A549 (cell line): ENCODE measurements at regions not wholly inside any gene's neighbourhood (a gene's known extent, or its start where the extent isn't known, plus 50 kb on each side); places are given as distances from the start of the nearest gene placed in this dataset.

Source experiments
- KDM5A ChIP-seq: fragments of 200-600 bp; sonication (generic); IDR thresholded peaks from 2 replicates; pipeline ENCODE4 v1.6.1; 2016; ENCODE audit warnings: antibody characterized with exemption, mild to moderate bottlenecking
- POLR2A ChIP-seq: IDR thresholded peaks from 2 replicates; pipeline ENCODE4 v1.6.1; 2012; ENCODE audit warnings: mild to moderate bottlenecking, low read length
- POLR2AphosphoS2 ChIP-seq: conservative IDR thresholded peaks from 2 replicates; pipeline ENCODE4 v1.6.1; 2012; ENCODE audit warnings: low read length, improper control_type of control experiment, inconsistent platforms
- TF ChIP-seq, protein P1 (sequence below): fragments of >200 bp; sonication (Bioruptor Twin); formaldehyde crosslinking; IDR thresholded peaks from 3 replicates; pipeline ENCODE4 v1.5.1; 2016

DNA sequence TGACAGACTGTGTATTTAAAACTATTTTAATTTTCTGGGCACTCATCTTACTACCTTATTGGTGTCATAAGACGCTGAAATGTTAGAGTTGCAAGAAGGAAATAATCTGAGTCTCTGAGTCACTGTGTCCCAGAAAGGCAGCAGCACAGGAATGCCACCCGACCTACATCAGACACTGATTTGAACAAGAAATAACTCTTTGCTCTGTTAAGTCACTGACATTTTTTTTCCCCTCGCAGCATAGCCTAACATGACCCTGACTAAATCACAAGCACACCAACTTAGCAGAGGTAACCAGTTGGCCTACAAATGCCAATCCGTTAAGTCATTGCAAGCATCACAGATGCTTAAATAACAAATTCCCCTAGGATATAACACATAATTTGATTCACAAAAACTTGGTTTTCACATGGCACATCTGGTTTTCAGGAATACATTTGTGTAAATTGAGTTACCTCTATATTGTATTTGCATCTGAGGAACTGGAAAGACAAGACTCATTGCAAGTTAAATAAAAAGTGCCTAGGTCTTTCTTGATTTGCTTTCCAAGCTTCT is 349.1 kb downstream of the SEC16B start:
- TF ChIP-seq KDM5A (no peak), POLR2A (no peak), POLR2AphosphoS2 (no peak)
- TF ChIP-seq, protein P1, sequence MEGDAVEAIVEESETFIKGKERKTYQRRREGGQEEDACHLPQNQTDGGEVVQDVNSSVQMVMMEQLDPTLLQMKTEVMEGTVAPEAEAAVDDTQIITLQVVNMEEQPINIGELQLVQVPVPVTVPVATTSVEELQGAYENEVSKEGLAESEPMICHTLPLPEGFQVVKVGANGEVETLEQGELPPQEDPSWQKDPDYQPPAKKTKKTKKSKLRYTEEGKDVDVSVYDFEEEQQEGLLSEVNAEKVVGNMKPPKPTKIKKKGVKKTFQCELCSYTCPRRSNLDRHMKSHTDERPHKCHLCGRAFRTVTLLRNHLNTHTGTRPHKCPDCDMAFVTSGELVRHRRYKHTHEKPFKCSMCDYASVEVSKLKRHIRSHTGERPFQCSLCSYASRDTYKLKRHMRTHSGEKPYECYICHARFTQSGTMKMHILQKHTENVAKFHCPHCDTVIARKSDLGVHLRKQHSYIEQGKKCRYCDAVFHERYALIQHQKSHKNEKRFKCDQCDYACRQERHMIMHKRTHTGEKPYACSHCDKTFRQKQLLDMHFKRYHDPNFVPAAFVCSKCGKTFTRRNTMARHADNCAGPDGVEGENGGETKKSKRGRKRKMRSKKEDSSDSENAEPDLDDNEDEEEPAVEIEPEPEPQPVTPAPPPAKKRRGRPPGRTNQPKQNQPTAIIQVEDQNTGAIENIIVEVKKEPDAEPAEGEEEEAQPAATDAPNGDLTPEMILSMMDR: no peak
